DOHH2 (cell line): ENCODE measurements at regions not wholly inside any gene's neighbourhood (a gene's known extent, or its start where the extent isn't known, plus 50 kb on each side); places are given as distances from the start of the nearest gene placed in this dataset.

Experiments
- EZH2phosphoT487 ChIP-seq: fragments of 200-600 bp; sonication (generic); IDR thresholded peaks from 2 replicates; pipeline ENCODE4 v1.6.1; 2017; ENCODE audit warnings: borderline replicate concordance, mild to moderate bottlenecking, antibody characterized with exemption, low read length, moderate library complexity, mixed read lengths
- TF ChIP-seq, protein P1 (sequence below): fragments of 200-600 bp; sonication (generic); IDR thresholded peaks from one replicate; pipeline ENCODE4 v1.5.1; 2014; ENCODE audit warnings: antibody characterized with exemption, mild to moderate bottlenecking, low read depth, low read length; ENCODE audit not compliant: poor library complexity, severe bottlenecking

DNA sequence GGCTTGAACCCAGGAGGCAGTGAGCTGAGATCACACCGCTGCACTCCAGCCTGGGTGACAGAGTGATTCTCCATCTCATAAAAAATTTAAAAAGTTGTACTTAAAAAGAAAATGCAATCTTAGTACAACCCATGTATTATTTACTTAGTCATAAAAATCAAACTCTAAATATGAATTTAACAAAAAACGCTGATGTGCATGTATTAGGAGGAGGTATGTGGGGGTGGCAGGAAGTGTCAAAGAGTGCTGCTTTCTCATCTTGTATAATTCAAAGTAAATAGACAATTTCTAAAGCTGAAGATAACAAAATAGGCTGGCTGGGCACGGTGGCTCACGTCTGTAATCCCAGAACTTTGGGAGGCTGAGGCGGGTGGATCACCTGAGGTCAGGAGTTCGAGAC is 81.0 kb upstream of the NRBF2 start:
- TF ChIP-seq EZH2phosphoT487 = no peak
- TF ChIP-seq, protein P1, sequence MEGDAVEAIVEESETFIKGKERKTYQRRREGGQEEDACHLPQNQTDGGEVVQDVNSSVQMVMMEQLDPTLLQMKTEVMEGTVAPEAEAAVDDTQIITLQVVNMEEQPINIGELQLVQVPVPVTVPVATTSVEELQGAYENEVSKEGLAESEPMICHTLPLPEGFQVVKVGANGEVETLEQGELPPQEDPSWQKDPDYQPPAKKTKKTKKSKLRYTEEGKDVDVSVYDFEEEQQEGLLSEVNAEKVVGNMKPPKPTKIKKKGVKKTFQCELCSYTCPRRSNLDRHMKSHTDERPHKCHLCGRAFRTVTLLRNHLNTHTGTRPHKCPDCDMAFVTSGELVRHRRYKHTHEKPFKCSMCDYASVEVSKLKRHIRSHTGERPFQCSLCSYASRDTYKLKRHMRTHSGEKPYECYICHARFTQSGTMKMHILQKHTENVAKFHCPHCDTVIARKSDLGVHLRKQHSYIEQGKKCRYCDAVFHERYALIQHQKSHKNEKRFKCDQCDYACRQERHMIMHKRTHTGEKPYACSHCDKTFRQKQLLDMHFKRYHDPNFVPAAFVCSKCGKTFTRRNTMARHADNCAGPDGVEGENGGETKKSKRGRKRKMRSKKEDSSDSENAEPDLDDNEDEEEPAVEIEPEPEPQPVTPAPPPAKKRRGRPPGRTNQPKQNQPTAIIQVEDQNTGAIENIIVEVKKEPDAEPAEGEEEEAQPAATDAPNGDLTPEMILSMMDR = no peak
